ENCODE measurements at regions not wholly inside any gene's neighbourhood (a gene's known extent, or its start where the extent isn't known, plus 50 kb on each side); places are given as distances from the start of the nearest gene placed in this dataset.

DNA sequence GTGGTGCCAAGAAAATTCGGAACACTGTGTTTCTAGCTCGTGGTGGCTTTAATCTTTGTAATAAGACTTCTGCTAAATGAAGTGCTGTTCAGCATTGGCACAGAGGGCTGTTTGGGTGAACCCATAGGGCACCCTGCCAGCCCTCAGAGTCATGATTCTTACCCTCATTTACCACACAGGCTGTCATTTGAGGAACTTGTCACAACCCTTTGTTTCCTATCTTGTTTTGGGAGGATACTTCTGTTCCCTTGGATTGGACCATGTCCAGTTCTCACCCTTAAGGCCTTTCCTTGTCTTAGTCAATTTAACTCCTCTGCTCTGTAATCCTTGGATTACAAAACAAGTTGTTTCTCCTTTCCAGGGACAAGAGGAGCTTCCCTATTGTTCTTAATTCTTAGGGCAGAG is 225.7 kb downstream of the MTX2 start:
- DNase-seq (peak; percentile 31 to 54), ATAC-seq (peak in 1 of 2 donors; percentile 23)
- H3K27ac ChIP-seq = peak overlapping the region in 3 of 4 donors; percentile 2 to 39 (median 24)
- TF ChIP-seq, protein P1, sequence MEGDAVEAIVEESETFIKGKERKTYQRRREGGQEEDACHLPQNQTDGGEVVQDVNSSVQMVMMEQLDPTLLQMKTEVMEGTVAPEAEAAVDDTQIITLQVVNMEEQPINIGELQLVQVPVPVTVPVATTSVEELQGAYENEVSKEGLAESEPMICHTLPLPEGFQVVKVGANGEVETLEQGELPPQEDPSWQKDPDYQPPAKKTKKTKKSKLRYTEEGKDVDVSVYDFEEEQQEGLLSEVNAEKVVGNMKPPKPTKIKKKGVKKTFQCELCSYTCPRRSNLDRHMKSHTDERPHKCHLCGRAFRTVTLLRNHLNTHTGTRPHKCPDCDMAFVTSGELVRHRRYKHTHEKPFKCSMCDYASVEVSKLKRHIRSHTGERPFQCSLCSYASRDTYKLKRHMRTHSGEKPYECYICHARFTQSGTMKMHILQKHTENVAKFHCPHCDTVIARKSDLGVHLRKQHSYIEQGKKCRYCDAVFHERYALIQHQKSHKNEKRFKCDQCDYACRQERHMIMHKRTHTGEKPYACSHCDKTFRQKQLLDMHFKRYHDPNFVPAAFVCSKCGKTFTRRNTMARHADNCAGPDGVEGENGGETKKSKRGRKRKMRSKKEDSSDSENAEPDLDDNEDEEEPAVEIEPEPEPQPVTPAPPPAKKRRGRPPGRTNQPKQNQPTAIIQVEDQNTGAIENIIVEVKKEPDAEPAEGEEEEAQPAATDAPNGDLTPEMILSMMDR (IDR thresholded peaks at IDR 0.05 in 4 of 5, conservative IDR thresholded peaks at IDR 0.05 in 1 of 5) = no peak
- no peak for TF ChIP-seq POLR2A (IDR thresholded peaks at IDR 0.05)
- no peaks in the 10 kb centered on the region for H3K9me3 ChIP-seq
- in situ Hi-C loops (cut with MboI; ENCODE audit: low sequenced_read_pairs in 4 of 4) = no loop called here
- intact Hi-C loops (cut with DNase I; ENCODE audit: low total_unique reads) = no loop called here
- peaks cover 0 to 5% (median 0%) of the 10 kb centered on the region in 3 donors for H3K27me3 ChIP-seq
- no peak overlapping the region for H3K4me3 ChIP-seq
- H3K4me1 ChIP-seq = peaks cover 3 to 6% of the 10 kb centered on the region in 2 donors
- no peaks in the 10 kb centered on the region for H3K36me3 ChIP-seq

DNA sequence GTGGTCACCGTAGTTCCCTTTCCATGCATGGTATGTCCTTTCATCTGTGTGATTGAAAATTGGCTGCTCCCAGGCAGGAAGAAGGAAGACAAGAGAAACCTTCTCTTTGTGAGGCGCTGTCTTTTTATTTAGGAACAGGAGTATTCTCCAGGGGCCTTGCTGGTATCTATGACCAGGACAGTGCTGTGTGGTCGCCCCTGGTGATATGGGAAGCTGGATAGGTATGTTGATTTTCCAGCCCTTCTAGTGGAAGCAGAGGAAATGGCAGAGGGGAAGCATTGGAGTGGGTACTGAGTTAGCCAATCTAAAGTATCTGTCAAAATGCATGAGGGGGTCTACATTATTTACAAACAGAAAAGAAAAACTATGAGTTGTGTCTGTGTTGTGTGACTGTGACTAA is 226.6 kb downstream of the MTX2 start:
- intact Hi-C loops (cut with DNase I; ENCODE audit: low total_unique reads) = no loop called here
- Histone ChIP-seq H3K36me3 (no peaks in the 10 kb centered on the region), H3K27me3 (no peaks in the 10 kb centered on the region), H3K27ac (no peak overlapping the region), H3K4me3 (no peak overlapping the region), H3K9me3 (no peaks in the 10 kb centered on the region), H3K4me1 (peaks cover 3 to 6% of the 10 kb centered on the region in 2 donors)
- no peak for TF ChIP-seq POLR2A (IDR thresholded peaks at IDR 0.05)
- TF ChIP-seq, protein P1 (IDR thresholded peaks at IDR 0.05 in 4 of 5, conservative IDR thresholded peaks at IDR 0.05 in 1 of 5) = no peak
- in situ Hi-C loops (cut with MboI; ENCODE audit: low sequenced_read_pairs in 4 of 4) = no loop called here
- no peak for DNase-seq
- ATAC-seq = no peak

DNA sequence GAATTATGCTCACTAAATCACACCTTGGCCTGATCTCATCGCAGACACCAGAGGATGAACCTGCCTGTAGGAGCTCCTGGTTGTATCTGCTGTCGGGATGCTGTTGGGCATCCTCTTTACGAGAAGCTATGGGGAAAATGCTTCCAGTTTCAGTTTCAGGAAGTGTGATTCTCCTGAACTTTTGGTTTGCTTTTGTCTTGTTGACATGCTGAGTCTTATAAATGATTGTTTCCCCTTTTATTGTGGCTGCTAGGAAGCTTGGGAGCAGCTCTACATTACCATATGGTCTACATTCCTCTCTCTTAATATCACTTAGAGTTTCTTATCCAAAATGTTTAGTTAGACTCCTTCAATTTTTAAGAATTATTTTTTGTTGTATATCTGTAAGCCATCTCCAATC is 227.5 kb downstream of the MTX2 start:
- intact Hi-C loops (cut with DNase I; ENCODE audit: low total_unique reads) = no loop called here
- ATAC-seq = no peak
- Histone ChIP-seq H3K27ac (no peak overlapping the region), H3K9me3 (no peaks in the 10 kb centered on the region), H3K4me3 (no peak overlapping the region), H3K36me3 (no peaks in the 10 kb centered on the region), H3K4me1 (peaks cover 0 to 3% of the 10 kb centered on the region in 2 donors), H3K27me3 (no peaks in the 10 kb centered on the region)
- no peak for DNase-seq
- in situ Hi-C loops (cut with MboI; ENCODE audit: low sequenced_read_pairs in 4 of 4) = no loop called here
- TF ChIP-seq POLR2A (IDR thresholded peaks at IDR 0.05) = no peak
- TF ChIP-seq, protein P1 (IDR thresholded peaks at IDR 0.05 in 4 of 5, conservative IDR thresholded peaks at IDR 0.05 in 1 of 5) = no peak

DNA sequence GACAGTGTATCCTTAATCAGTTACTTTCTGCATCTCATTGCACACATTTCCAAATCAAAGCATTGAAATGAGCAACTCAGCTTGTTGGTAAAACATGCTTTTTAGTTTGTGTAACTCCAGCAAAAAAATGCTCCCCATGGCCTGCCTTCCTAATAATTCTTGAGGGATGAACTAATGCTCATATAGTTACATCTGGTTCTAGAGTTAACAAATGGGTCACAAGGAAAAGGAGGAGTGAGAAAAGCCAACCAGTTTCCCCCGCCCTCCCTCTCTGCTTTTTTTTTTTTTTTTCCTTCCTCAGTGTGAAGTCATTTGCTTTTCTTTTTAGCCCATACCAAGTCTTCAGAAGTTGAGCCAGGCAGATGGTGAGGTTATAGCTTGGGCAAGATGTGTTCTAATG is 231.7 kb downstream of the MTX2 start:
- H3K4me3 ChIP-seq = no peak overlapping the region
- ATAC-seq (peak; percentile 36 to 73), DNase-seq (no peak)
- H3K36me3 ChIP-seq = no peaks in the 10 kb centered on the region
- H3K9me3 ChIP-seq = no peaks in the 10 kb centered on the region
- no peaks in the 10 kb centered on the region for H3K27me3 ChIP-seq
- no peak for TF ChIP-seq POLR2A (IDR thresholded peaks at IDR 0.05)
- TF ChIP-seq, protein P1 (IDR thresholded peaks at IDR 0.05 in 4 of 5, conservative IDR thresholded peaks at IDR 0.05 in 1 of 5) = no peak
- no peak overlapping the region for H3K27ac ChIP-seq
- intact Hi-C loops (cut with DNase I; ENCODE audit: low total_unique reads) (no loop called here), in situ Hi-C loops (cut with MboI; ENCODE audit: low sequenced_read_pairs in 4 of 4) (no loop called here)
- H3K4me1 ChIP-seq = no peaks in the 10 kb centered on the region

DNA sequence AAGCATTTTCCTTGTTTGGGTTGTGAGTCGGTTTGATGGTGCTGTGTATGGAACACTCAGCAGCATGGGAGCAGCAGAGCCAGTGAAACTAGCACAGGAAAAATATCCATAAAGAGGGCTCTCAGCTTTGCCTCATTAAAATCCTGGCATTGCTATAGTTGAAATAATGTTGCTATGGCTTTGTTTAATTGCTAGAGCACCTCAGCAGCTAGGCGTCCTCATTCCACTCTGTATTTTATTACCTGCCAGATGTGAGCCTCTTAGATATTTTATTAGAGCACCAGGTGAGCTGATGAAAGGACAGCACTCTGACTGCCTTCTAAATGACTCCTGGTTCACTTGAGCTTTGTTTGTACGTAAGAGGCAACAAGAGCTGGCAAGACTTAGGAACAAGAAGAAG is 232.4 kb downstream of the MTX2 start:
- no peak overlapping the region for H3K4me3 ChIP-seq
- in situ Hi-C loops (cut with MboI; ENCODE audit: low sequenced_read_pairs in 4 of 4) = no loop called here
- no peaks in the 10 kb centered on the region for H3K36me3 ChIP-seq
- ATAC-seq (no peak), DNase-seq (no peak)
- no peaks in the 10 kb centered on the region for H3K9me3 ChIP-seq
- H3K27ac ChIP-seq = no peak overlapping the region
- no peaks in the 10 kb centered on the region for H3K27me3 ChIP-seq
- no peaks in the 10 kb centered on the region for H3K4me1 ChIP-seq
- TF ChIP-seq POLR2A (IDR thresholded peaks at IDR 0.05) = no peak
- TF ChIP-seq, protein P1 (IDR thresholded peaks at IDR 0.05 in 4 of 5, conservative IDR thresholded peaks at IDR 0.05 in 1 of 5) = no peak
- intact Hi-C loops (cut with DNase I; ENCODE audit: low total_unique reads) = no loop called here
